H9 (cell line): ENCODE measurements at regions not wholly inside any gene's neighbourhood (a gene's known extent, or its start where the extent isn't known, plus 50 kb on each side); places are given as distances from the start of the nearest gene placed in this dataset.

Source experiments
- DNase-seq: peaks from one replicate; pipeline ENCODE4 v3.0.0-alpha.2; 2017
- H2AFZ ChIP-seq: one replicate; pipeline ENCODE4 v1.6.1; 2013; ENCODE audit warnings: mild to moderate bottlenecking, low read length, control low read depth, moderate library complexity
- H2AK5ac ChIP-seq: 2 replicates; pipeline ENCODE4 v1.6.1; 2013; ENCODE audit warnings: low read length, control low read depth, mixed read lengths; ENCODE audit not compliant: insufficient read length
- H2BK120ac ChIP-seq: one replicate; pipeline ENCODE4 v1.6.1; 2013; ENCODE audit warnings: low read depth, mild to moderate bottlenecking, low read length, control low read depth, inconsistent platforms; ENCODE audit not compliant: poor library complexity, severe bottlenecking
- H2BK12ac ChIP-seq: 2 replicates; pipeline ENCODE4 v1.6.1; 2013; ENCODE audit warnings: low read length, control low read depth, mixed read lengths, low read depth; ENCODE audit not compliant: insufficient read length
- H2BK15ac ChIP-seq: 2 replicates; pipeline ENCODE4 v1.6.1; 2013; ENCODE audit warnings: low read depth, low read length, control low read depth
- H2BK20ac ChIP-seq: one replicate; pipeline ENCODE4 v1.6.1; 2013; ENCODE audit warnings: low read depth, mild to moderate bottlenecking, low read length, control low read depth, inconsistent platforms; ENCODE audit not compliant: poor library complexity, severe bottlenecking
- H2BK5ac ChIP-seq: 2 replicates; pipeline ENCODE4 v1.6.1; 2013; ENCODE audit warnings: low read length, control low read depth, mixed read lengths; ENCODE audit not compliant: insufficient read length
- H3K14ac ChIP-seq: 2 replicates; pipeline ENCODE4 v1.6.1; 2013; ENCODE audit warnings: low read length, control low read depth; ENCODE audit not compliant: insufficient read depth
- H3K18ac ChIP-seq: 2 replicates; pipeline ENCODE4 v1.6.1; 2013; ENCODE audit warnings: low read depth, mild to moderate bottlenecking, mixed read lengths, low read length, control low read depth; ENCODE audit not compliant: insufficient read length
- H3K23ac ChIP-seq: 2 replicates; pipeline ENCODE4 v1.6.1; 2013; ENCODE audit warnings: low read length, control low read depth, mixed read lengths, low read depth; ENCODE audit not compliant: insufficient read length
- H3K23me2 ChIP-seq: 2 replicates; pipeline ENCODE4 v1.6.1; 2013; ENCODE audit warnings: low read depth, mild to moderate bottlenecking, mixed read lengths, low read length, control low read depth; ENCODE audit not compliant: insufficient read length, poor library complexity, severe bottlenecking
- H3K27ac ChIP-seq: 2 replicates; pipeline ENCODE4 v1.5.1; 2013; ENCODE audit warnings: low read length, control low read depth, mixed read lengths, low read depth; ENCODE audit not compliant: insufficient read length
- H3K27me3 ChIP-seq: 2 replicates; pipeline ENCODE4 v1.6.1; 2013; ENCODE audit warnings: low read length, control low read depth, inconsistent platforms; ENCODE audit not compliant: insufficient read depth
- H3K4ac ChIP-seq: 2 replicates; pipeline ENCODE4 v1.6.1; 2013; ENCODE audit warnings: low read depth, mild to moderate bottlenecking, control low read depth, inconsistent platforms, low read length, moderate library complexity
- H3K4me1 ChIP-seq: 2 replicates; pipeline ENCODE4 v1.6.1; 2013; ENCODE audit warnings: low read length, control low read depth, inconsistent platforms; ENCODE audit not compliant: insufficient read depth
- H3K4me2 ChIP-seq: 2 replicates; pipeline ENCODE4 v1.6.1; 2013; ENCODE audit warnings: low read length, control low read depth, mixed read lengths; ENCODE audit not compliant: insufficient read length, insufficient read depth
- H3K56ac ChIP-seq: 2 replicates; pipeline ENCODE4 v1.6.1; 2013; ENCODE audit warnings: low read depth, mild to moderate bottlenecking, mixed read lengths, low read length, control low read depth; ENCODE audit not compliant: insufficient read length
- H3K79me1 ChIP-seq: 2 replicates; pipeline ENCODE4 v1.6.1; 2013; ENCODE audit warnings: low read depth, mild to moderate bottlenecking, moderate library complexity, low read length, control low read depth, inconsistent platforms; ENCODE audit not compliant: insufficient read depth, poor library complexity, severe bottlenecking
- H3K79me2 ChIP-seq: 2 replicates; pipeline ENCODE4 v1.6.1; 2013; ENCODE audit warnings: low read length, control low read depth, inconsistent platforms; ENCODE audit not compliant: insufficient read depth
- H3K9ac ChIP-seq: 2 replicates; pipeline ENCODE4 v1.6.1; 2013; ENCODE audit warnings: low read length, control low read depth, mixed read lengths; ENCODE audit not compliant: insufficient read length; ENCODE audit errors: extremely low read depth
- H3K9me3 ChIP-seq: one replicate; pipeline ENCODE4 v1.6.1; 2013; ENCODE audit warnings: low read depth, low read length, inconsistent platforms; ENCODE audit not compliant: control insufficient read depth
- H3T11ph ChIP-seq: one replicate; pipeline ENCODE4 v1.6.1; 2013; ENCODE audit warnings: mild to moderate bottlenecking, low read length, control low read depth, inconsistent platforms
- H4K20me1 ChIP-seq: one replicate; pipeline ENCODE4 v1.6.1; 2013; ENCODE audit not compliant: control insufficient read depth, insufficient read length, insufficient read depth
- H4K5ac ChIP-seq: 2 replicates; pipeline ENCODE4 v1.6.1; 2013; ENCODE audit warnings: low read depth, mild to moderate bottlenecking, mixed read lengths, low read length, control low read depth; ENCODE audit not compliant: insufficient read length
- H4K8ac ChIP-seq: replicated peaks from 2 replicates; pipeline ENCODE4 v1.6.1; 2013; ENCODE audit warnings: low read length, control low read depth, mixed read lengths, low read depth; ENCODE audit not compliant: insufficient read length
- H4K91ac ChIP-seq: 2 replicates; pipeline ENCODE4 v1.6.1; 2013; ENCODE audit warnings: low read depth, mild to moderate bottlenecking, moderate library complexity, mixed read lengths, low read length, control low read depth; ENCODE audit not compliant: insufficient read length
- H3K27ac Mint-ChIP-seq, 3 experiments: 2 replicates in 2 of 3; 3 replicates in 1 of 3; pipeline ENCODE4 v1.8.0; 2020 to 2021; ENCODE audit warnings: mixed read lengths in 3 of 3, mild to moderate bottlenecking in 1 of 3, moderate library complexity in 1 of 3
- H3K27me3 Mint-ChIP-seq: 2 replicates; pipeline ENCODE4 v1.8.0; 2021; ENCODE audit warnings: low read depth, mild to moderate bottlenecking, moderate library complexity, mixed read lengths
- H3K36me3 Mint-ChIP-seq, 3 experiments: 2 replicates in 2 of 3; 3 replicates in 1 of 3; pipeline ENCODE4 v1.8.0; 2020 to 2021; ENCODE audit warnings: low read depth in 3 of 3, mixed read lengths in 3 of 3; ENCODE audit not compliant: insufficient read depth in 1 of 3
- H3K4me1 Mint-ChIP-seq, 2 experiments: 2 replicates each; pipeline ENCODE4 v1.8.0; 2020; ENCODE audit warnings: mixed read lengths in 2 of 2
- H3K4me3 Mint-ChIP-seq, 2 experiments: 2 replicates in 1 of 2; 3 replicates in 1 of 2; pipeline ENCODE4 v1.8.0; 2020 to 2021; ENCODE audit warnings: mild to moderate bottlenecking in 2 of 2, mixed read lengths in 2 of 2, moderate library complexity in 1 of 2
- H3K9me3 Mint-ChIP-seq, 2 experiments: 2 replicates in 1 of 2; 3 replicates in 1 of 2; pipeline ENCODE4 v1.8.0; 2020; ENCODE audit warnings: mild to moderate bottlenecking in 2 of 2, mixed read lengths in 2 of 2, moderate library complexity in 1 of 2
- whole genome bisulfite sequencing: extraction: QIAGEN DNeasy Blood & Tissue Kit; methylation state at CpG from one replicate; pipeline ENCODE4 v1.1.7; 2013; ENCODE audit warnings: missing lambda C conversion rate, low lambda C conversion rate, mixed read lengths; ENCODE audit not compliant: insufficient read length; ENCODE audit errors: extremely low coverage; 5-methylcytosine and 5-hydroxymethylcytosine counted together
- TF ChIP-seq, protein P1 (sequence below): fragments of 200-600 bp; sonication (generic); conservative IDR thresholded peaks from 3 replicates; pipeline ENCODE4 v1.8.0; 2021; ENCODE audit warnings: antibody characterized with exemption, mild to moderate bottlenecking

DNA sequence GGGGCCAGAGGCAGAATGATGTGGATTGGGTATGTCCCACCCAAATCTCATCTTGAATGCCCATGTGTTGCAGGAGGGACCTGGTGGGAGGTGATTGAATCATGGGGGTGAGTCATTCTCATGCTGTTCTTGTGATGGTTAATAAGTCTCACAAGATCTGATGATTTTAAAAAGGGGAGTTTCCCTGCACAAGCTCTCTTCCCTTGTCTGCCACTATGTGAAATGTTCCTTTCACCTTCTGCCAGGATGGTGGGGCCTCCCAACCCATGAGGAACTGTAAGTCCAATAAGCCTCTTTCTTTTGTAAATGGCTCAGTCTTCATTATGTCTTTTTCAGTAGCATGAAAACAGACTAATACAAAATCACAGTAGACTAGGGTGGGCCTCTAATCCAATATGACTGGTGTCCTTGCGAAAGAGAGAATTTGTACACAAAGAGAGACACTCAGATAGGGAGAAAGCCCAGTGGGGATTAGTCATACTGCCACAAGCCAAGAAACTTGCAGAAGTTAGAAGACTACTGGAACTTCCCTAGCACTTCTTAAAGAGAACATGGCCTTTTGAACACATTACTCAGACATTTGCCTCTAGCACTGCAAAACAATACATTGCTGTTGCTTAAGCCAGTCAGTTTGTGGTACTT lies 68.4 kb downstream of the ANXA1 start:
- no peaks in the 10 kb centered on the region for H3K79me2 ChIP-seq
- H2BK20ac ChIP-seq = no peak overlapping the region
- H3K56ac ChIP-seq = no peak overlapping the region
- H3K4me1 Mint-ChIP-seq = peaks cover 22 to 31% of the 10 kb centered on the region in 2 experiments
- no peak overlapping the region for H3K18ac ChIP-seq
- H3K4me3 Mint-ChIP-seq = no peak overlapping the region
- no peak overlapping the region for H2BK15ac ChIP-seq
- H2AK5ac ChIP-seq = no peak overlapping the region
- no CpG with 5 or more reads among the region's 1 CpG for WGBS
- no peak overlapping the region for H3K27ac ChIP-seq
- H3K4me1 ChIP-seq = peaks cover 4% of the 10 kb centered on the region; the same call in 1 of the 2 replicates
- H3K23me2 ChIP-seq = no peaks in the 10 kb centered on the region
- H3K79me1 ChIP-seq = no peaks in the 10 kb centered on the region
- no peak overlapping the region for H4K91ac ChIP-seq
- no peak overlapping the region for H3K4ac ChIP-seq
- H3K14ac ChIP-seq = no peak overlapping the region
- DNase-seq = no peak
- no peak overlapping the region for H2BK120ac ChIP-seq
- no peaks in the 10 kb centered on the region for H4K20me1 ChIP-seq
- peaks cover 25 to 27% of the 10 kb centered on the region in 2 experiments for H3K9me3 Mint-ChIP-seq
- no peak overlapping the region for H3K9ac ChIP-seq
- no peaks in the 10 kb centered on the region for H3K27me3 ChIP-seq
- H2AFZ ChIP-seq = no peak overlapping the region
- peaks cover 17 to 32% (median 24%) of the 10 kb centered on the region in 3 experiments for H3K36me3 Mint-ChIP-seq
- H3K27ac Mint-ChIP-seq = peak overlapping the region in 1 of 3 experiments; percentile 66; a peak in 1 of 7 replicates
- H3T11ph ChIP-seq = no peak overlapping the region
- H2BK5ac ChIP-seq = no peak overlapping the region
- TF ChIP-seq, protein P1, sequence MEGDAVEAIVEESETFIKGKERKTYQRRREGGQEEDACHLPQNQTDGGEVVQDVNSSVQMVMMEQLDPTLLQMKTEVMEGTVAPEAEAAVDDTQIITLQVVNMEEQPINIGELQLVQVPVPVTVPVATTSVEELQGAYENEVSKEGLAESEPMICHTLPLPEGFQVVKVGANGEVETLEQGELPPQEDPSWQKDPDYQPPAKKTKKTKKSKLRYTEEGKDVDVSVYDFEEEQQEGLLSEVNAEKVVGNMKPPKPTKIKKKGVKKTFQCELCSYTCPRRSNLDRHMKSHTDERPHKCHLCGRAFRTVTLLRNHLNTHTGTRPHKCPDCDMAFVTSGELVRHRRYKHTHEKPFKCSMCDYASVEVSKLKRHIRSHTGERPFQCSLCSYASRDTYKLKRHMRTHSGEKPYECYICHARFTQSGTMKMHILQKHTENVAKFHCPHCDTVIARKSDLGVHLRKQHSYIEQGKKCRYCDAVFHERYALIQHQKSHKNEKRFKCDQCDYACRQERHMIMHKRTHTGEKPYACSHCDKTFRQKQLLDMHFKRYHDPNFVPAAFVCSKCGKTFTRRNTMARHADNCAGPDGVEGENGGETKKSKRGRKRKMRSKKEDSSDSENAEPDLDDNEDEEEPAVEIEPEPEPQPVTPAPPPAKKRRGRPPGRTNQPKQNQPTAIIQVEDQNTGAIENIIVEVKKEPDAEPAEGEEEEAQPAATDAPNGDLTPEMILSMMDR = no peak
- H2BK12ac ChIP-seq = no peak overlapping the region
- no peak overlapping the region for H4K5ac ChIP-seq
- no peak overlapping the region for H3K4me2 ChIP-seq
- H4K8ac ChIP-seq = no peak overlapping the region
- no peaks in the 10 kb centered on the region for H3K27me3 Mint-ChIP-seq
- H3K9me3 ChIP-seq = no peaks in the 10 kb centered on the region
- H3K23ac ChIP-seq = no peak overlapping the region
